ENCODE measurements at regions not wholly inside any gene's neighbourhood (a gene's known extent, or its start where the extent isn't known, plus 50 kb on each side); places are given as distances from the start of the nearest gene placed in this dataset.

DNA sequence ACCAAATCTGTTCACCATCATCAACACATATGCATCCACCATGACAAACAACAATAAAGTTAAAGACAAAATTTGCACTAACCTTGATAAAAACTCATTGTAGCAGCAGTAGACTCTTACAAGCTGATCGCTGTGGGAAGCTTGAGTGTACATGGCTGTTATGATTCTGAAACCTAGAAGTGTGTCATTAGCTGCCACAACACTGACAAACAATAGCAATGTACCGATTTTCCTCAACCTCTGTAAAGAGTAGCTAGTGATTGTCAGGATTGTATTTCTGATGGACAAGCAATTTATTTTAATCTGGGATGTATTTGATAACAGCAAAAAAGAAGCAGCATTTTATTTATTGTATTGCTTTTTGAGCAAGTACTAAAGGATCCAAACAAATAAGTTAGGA, 1357.7 kb downstream of the ROBO1 start:
- TF ChIP-seq, protein P1, sequence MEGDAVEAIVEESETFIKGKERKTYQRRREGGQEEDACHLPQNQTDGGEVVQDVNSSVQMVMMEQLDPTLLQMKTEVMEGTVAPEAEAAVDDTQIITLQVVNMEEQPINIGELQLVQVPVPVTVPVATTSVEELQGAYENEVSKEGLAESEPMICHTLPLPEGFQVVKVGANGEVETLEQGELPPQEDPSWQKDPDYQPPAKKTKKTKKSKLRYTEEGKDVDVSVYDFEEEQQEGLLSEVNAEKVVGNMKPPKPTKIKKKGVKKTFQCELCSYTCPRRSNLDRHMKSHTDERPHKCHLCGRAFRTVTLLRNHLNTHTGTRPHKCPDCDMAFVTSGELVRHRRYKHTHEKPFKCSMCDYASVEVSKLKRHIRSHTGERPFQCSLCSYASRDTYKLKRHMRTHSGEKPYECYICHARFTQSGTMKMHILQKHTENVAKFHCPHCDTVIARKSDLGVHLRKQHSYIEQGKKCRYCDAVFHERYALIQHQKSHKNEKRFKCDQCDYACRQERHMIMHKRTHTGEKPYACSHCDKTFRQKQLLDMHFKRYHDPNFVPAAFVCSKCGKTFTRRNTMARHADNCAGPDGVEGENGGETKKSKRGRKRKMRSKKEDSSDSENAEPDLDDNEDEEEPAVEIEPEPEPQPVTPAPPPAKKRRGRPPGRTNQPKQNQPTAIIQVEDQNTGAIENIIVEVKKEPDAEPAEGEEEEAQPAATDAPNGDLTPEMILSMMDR (IDR thresholded peaks at IDR 0.05) = no peak
- no peak for TF ChIP-seq POLR2A (IDR thresholded peaks at IDR 0.05)
